Stimulated activated CD8-positive, alpha-beta memory T cell treated with anti-CD3 and anti-CD28 coated beads, Interleukin-4, amount 100 ng/mL, for 48 hours (primary cell): ENCODE measurements at regions not wholly inside any gene's neighbourhood (a gene's known extent, or its start where the extent isn't known, plus 50 kb on each side); places are given as distances from the start of the nearest gene placed in this dataset.

ENCODE experiments used
- DNase-seq: peaks from one replicate; pipeline ENCODE4 v3.0.0-alpha.2; 2020

DNA sequence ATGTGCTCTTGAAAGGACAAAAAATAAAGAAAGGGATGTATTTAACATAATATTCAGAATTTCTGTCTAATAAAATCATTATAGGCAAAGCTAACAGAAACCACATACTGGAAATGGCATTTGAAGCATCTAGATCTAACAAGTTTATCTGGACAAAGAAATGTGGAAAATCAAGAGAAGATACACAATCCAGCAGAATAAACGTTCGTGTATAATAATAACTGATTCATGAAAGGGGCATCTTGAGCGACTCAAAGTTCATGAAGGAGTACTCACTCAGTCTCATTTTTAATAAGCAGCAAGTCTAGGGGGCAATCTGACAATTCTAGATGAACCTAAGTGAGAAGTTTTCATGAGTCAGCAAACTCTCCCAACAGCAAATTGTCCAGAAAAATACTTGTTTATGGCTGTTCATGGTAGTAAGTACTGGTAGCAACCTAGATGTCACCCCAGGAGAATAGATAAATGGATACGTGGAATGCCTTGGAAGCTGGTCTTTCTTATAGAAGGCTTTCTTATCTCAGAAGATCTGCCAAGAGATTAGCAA lies 541.8 kb downstream of the INHBA start:
- no peak for DNase-seq

DNA sequence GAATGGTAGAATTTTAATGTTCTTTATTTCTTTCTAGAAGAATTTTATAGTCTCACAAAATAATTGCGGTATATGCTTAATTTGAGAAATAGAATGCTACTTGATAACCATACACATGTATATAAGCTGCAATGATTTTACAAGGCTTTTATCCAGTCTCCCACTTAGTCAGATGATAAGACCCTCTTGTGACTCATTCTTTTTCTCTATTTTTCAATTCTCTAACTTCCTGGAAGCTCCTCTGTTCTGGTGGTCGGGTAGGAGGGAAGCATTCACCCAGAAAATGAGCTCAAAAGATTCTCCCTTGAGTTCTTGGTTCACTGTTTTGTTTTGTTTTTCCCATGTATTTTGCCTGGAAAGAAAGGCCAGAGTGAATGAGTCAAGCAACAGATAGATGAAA lies 546.6 kb downstream of the INHBA start:
- DNase-seq, result no peak

DNA sequence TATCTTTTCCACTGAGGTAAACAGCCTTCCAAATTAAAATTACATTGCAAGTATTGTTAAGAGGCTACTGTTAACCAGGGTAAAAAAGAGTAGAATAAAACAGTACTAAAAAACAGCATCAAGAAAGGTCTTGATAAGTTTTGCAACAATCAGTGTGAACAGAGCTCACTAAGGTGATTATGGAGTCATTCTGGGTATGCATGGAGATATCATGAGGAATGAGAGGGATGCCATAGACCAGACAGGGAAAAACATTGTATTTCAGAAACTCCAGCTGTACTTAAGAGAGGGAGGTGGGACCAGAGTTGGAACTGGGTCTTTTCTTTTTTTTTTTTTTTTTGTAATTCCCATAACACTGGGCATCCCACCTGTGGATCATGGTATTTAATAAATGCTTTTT lies 549.6 kb downstream of the INHBA start:
- no peak for DNase-seq

DNA sequence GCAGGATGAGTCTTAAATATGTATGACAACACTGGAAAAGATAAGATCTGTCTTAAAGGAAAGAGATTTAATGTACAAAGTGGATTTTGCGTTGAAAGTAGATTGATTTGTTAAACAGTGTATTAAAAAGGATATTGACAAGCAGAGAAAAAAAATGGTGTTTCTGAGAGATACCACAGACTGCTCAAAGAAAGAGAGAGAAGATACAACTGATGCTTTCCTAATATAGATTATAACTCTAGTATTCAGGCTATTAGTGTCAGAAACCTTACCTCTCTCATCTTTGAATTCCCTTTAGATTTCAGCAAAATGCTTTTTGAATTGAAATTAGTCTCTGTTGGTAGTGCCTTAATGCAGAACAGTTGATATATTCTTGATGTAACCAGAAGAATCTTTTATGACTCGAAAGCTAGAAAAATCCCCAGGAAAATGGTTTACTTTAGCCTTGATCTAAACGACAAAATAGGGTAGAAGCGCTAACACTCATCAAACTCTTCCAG lies 550.7 kb downstream of the INHBA start:
- DNase-seq, result no peak

DNA sequence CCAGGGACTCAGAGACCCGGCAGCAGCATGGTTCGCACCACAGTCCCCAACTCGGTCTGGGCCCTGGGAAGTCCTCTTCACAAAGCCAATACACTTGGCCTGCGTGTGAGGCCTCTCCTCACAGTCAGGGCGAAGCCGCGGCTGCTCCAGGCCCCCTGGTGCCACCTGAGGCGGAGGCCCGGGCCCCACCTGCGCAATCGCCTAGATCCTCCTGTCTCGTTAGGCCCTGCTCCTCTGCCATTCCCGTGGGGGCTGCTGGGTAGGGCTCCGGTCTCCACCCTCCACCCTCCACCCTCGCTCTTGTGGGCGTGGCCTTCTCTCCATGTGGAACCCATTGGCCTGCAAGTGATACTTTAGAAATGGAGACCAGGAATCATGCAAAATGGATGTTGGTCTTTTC lies 553.3 kb downstream of the INHBA start:
- DNase-seq, result no peak

- DNase-seq, result no peak
Observed at GRCh38 chr7:41148521-41148951, 554.4 kb downstream of the INHBA start.

DNA sequence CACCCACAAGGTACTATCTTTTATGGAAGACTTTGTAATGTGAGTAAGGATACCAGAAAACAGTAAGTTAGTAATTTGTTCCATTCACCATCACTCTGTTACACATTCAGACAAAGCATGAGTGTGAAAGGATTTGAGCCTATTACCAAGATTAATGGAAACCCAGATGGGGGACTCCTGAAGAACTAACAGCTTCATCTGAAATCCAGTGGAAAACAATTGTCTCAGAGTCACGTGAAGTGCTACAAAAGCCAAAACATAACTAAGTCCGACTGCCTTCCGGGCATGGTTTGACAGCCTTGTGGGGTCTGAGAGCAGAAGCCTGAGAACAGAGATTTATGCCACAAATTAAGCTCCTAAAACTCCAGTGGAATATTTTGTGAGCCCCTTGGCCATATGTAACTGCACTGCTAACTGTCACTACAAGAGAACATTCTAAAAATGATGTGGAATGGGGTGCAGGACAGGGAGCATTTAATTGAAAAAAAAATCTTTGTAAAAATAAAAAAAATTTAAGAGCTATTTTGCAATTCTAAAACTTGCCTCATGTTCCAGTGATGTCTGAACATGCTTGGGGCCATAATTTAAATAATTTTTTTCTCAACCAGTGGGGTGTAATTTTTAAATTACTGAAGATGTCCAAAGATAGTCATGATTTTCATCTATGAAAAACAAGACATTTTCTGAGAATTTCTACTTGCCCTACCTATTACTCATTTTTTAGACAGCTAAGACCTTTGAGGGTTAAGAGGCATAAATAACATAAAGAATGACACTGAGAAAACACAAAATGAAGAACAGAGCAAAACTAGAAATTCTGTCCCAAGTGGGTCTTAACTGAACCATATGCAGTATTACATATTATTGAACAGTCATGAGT lies 555.0 kb downstream of the INHBA start:
- no peak for DNase-seq

DNA sequence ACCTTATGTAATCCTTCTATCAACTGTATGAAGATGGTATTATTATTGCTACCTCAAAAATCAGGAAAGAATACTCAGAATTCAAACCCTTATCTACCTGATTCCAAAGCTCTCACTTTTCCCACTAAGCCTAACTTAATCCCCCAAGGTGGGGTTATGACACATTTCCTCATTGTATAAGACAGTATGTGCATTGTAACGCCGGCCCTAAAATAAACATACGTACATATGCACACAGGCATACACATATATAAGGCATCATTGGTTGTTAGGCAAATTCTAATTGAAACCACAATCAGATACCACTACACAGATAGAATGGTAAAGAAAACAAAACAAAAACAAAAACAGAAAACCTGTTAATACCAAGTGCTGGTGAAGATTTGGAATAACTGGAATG lies 556.5 kb downstream of the INHBA start:
- DNase-seq, result no peak

DNA sequence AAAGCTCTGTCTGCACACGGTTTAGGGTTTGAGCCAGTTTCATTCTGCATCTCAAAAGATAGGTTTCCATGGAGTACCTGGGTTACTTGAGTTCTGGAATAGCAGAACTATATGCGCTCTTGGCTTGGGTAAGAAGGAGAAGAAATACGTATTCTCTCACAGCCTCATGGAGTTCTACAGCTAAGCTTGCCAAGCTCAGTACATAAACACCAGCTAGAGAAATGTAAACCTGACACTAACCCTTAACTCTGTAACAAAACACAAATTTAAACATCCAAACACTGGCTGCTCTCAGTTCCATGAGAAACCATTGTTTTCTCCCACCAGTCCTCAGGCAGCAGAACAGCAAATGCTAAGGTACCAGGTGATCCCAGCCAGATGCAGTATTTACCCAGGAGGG lies 557.2 kb downstream of the INHBA start:
- DNase-seq, result no peak

- DNase-seq, result no peak
Observed at GRCh38 chr7:41142904-41143473, 559.9 kb downstream of the INHBA start.

GRCh38 chr7:41139789-41140188 lies 563.1 kb downstream of the INHBA start:
- no peak for DNase-seq

DNA sequence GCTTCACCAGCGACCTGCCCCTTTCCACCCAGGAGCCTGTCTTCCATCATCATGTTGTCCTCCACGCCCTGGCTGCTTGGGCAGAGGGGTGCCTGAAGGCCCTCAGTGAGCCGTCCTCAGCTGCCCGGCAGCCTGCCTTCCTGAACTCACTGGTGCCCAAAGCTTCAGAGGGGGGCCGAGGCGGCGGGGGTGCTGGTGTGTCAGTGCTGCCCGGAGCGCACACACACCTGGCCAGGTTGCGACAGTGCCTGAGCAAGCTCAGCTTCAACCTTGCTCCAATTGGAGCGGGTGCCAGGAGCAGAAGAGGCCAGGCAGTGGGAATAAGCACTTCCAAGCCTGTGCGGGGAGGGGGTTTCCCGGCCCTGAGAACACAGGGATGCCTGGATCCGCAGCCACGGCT lies 566.3 kb downstream of the INHBA start:
- DNase-seq, result no peak

DNA sequence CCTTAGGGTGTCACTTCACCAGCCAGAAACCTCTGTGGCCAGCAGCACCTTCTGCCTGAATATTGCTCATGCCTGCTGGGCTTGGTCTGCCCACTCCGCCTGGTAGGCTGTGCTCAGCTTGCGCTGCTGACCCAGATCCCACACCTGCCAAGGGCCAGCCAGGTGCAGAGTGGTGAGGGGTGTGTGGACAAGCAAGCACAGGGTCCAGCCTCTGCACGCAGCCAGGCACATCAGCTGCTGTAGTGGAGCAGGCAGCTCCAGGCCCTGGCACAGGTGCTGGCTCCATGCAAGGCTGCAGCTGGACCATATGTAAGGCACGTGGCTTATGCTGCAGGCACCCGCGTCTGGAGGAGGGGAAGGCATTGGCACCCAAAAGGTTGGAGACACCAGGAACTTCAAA lies 567.4 kb downstream of the INHBA start:
- DNase-seq, result no peak

GRCh38 chr7:41134300-41135255 lies 568.3 kb downstream of the INHBA start:
- no peak for DNase-seq

- DNase-seq, result no peak
Observed at GRCh38 chr7:41133690-41134299, 569.1 kb downstream of the INHBA start.

GRCh38 chr7:41131956-41132355 lies 570.9 kb downstream of the INHBA start:
- DNase-seq, result no peak

DNA sequence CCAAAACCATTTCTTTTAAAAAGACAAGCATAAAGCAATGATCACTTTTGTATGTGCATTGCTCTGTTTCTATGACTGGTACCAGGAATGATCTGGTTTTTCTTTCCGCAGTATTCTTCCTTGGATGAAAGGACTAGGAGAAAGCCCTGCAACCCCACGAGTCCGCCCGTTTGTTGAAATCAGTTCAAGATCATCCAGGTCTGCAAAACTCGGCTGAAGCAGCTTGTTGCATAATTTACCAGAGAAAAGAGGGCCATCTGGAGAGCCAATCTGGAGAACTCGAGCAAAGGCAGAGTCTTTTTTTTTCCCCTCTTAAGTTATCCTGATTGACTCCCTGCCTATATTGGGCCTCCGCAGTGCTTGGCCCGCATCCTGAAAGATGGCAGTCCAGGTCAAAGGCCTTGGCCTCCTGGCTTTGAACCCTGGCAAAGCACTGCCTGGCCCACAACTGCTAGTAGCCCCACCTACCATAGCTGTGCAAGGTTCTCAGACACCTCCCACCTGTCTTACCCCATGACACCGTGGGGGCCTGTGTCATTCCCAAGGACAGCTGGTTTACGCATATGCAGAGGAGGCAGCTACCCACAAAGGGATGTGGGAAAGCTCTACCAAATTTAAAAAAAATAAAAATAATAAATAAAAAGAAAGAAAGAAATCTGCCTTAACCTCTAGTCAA lies 572.2 kb downstream of the INHBA start:
- DNase-seq, result no peak

- DNase-seq, result no peak
Observed at GRCh38 chr7:41130086-41130485, 572.8 kb downstream of the INHBA start.

- DNase-seq, result no peak
Observed at GRCh38 chr7:41125343-41125742, 577.5 kb downstream of the INHBA start.

GRCh38 chr7:41122256-41122987 lies 580.5 kb downstream of the INHBA start:
- no peak for DNase-seq

DNA sequence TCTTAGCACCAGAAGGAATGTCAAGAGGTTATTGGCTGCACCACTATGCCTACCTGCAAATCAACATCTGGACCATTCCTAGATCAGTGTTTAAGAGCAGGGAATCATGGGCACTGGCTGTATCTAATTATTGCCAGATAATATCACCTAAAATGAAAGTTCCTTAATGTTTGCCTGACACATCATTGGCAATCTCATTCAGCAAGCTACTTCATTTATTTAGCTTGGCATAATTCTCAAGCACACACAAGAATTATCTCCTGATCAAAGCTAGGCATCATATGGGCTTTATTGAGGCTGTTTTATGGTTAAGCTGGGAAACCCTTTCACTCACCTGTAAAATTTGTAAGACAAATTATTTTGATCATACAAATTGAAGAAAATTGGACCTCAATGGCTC lies 581.7 kb downstream of the INHBA start:
- no peak for DNase-seq
